SK-N-SH treated with all-trans-retinoic acid at 6 μM for 48 hours (cell line): ENCODE measurements at regions not wholly inside any gene's neighbourhood (a gene's known extent, or its start where the extent isn't known, plus 50 kb on each side); places are given as distances from the start of the nearest gene placed in this dataset.
"Not testable (repeated sequence)": the region's sequence is repeated elsewhere in the genome, so short reads cannot be mapped to it uniquely, and the experiment has no call there.

Experiments used
- GLIS3 ChIP-seq: fragments of 250-450 bp; sonication (Bioruptor Pico); IDR thresholded peaks from 2 replicates; pipeline ENCODE4 v1.5.0; 2020; ENCODE audit warnings: mild to moderate bottlenecking, moderate library complexity
- OSR1 ChIP-seq: fragments of 250-450 bp; sonication (Bioruptor Pico); IDR thresholded peaks from 2 replicates; pipeline ENCODE4 v1.8.0; 2022; ENCODE audit warnings: moderate library complexity, mild to moderate bottlenecking, inconsistent platforms
- PPARA ChIP-seq: fragments of 250-450 bp; sonication (Bioruptor Pico); IDR thresholded peaks from 2 replicates; pipeline ENCODE4 v1.5.0; 2020; ENCODE audit warnings: mild to moderate bottlenecking, borderline replicate concordance
- ZC3H10 ChIP-seq: fragments of 250-450 bp; sonication (Bioruptor Pico); IDR thresholded peaks from 2 replicates; pipeline ENCODE4 v1.5.1; 2021; ENCODE audit warnings: mild to moderate bottlenecking, moderate library complexity
- ZFP3 ChIP-seq: fragments of 250-450 bp; sonication (Bioruptor Pico); IDR thresholded peaks from 2 replicates; pipeline ENCODE4 v1.5.0; 2020; ENCODE audit warnings: mild to moderate bottlenecking, moderate library complexity
- ZFP30 ChIP-seq: fragments of 450-650 bp; formaldehyde crosslinking; IDR thresholded peaks from 2 replicates; pipeline ENCODE4 v1.5.0; 2022; ENCODE audit warnings: mild to moderate bottlenecking, moderate library complexity
- ZNF8 ChIP-seq: fragments of 450-650 bp; formaldehyde crosslinking; IDR thresholded peaks from 2 replicates; pipeline ENCODE4 v1.5.0; 2020; ENCODE audit warnings: mild to moderate bottlenecking, moderate library complexity
- TF ChIP-seq, protein P1 (sequence below): fragments of 250-450 bp; sonication (Bioruptor Pico); IDR thresholded peaks from 2 replicates; pipeline ENCODE4 v1.5.1; 2020; ENCODE audit warnings: low read depth, mild to moderate bottlenecking, moderate library complexity
- TF ChIP-seq, protein P2 (sequence below): fragments of 250-450 bp; sonication (Bioruptor Pico); IDR thresholded peaks from 2 replicates; pipeline ENCODE4 v1.8.0; 2020; ENCODE audit warnings: mild to moderate bottlenecking, moderate library complexity, borderline replicate concordance
- TF ChIP-seq, protein P3 (sequence below): fragments of 250-450 bp; sonication (Bioruptor Pico); IDR thresholded peaks from 2 replicates; pipeline ENCODE4 v1.8.0; 2021; ENCODE audit warnings: low read depth, mild to moderate bottlenecking, moderate library complexity, borderline replicate concordance

DNA sequence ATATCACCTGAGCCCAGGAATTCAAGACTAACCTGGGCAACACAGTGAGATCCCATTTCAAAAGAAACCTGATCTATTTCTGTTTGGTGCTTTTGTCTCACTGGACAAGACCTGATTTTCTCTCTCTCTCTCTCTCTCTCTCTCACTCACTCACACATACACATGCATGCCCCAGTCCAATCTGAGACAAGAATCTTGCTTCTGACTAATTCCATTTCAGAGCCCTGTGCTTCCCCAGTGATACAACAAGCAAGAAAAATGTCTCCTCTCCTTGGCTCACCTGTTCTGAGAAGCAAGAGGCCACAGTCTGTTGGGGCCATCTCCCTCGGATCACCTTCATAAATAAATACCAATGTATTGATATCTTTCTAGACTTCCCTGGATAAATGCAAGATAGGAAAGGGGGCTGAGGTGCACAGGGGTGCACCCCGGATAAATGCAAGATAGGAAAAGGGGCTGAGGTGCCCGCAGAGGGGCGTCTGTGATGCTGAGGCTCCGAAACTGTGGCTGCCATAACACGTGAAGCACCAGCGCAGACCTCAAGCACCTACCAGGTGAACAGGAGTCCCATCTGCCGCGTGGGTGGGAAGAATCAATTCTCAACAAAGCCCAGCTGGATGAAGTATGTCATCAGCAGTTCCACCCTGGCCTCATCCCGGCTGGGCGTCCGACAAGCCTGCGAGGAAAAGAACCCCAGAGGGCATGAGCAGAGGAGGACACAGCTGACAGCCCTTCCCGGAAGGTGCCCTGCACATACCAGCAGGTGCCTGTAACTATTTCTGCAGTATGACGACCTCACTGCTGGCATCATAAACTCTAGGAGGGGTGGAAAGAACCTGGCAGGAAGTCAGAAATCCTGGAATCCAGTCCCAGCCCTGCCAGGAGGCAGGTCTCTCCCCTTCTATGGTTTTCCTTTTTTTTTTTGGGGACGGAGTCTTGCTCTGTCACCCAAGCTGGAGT lies 280.0 kb downstream of the GOLGA6L6 start:
- TF ChIP-seq ZFP30 (CRISPR knock-in tag); PPARA; ZFP3 (CRISPR knock-in tag); GLIS3 (CRISPR knock-in tag); ZC3H10 (CRISPR knock-in tag); ZNF8 (CRISPR knock-in tag); OSR1 (CRISPR knock-in tag): not testable (repeated sequence)
- TF ChIP-seq, protein P1, sequence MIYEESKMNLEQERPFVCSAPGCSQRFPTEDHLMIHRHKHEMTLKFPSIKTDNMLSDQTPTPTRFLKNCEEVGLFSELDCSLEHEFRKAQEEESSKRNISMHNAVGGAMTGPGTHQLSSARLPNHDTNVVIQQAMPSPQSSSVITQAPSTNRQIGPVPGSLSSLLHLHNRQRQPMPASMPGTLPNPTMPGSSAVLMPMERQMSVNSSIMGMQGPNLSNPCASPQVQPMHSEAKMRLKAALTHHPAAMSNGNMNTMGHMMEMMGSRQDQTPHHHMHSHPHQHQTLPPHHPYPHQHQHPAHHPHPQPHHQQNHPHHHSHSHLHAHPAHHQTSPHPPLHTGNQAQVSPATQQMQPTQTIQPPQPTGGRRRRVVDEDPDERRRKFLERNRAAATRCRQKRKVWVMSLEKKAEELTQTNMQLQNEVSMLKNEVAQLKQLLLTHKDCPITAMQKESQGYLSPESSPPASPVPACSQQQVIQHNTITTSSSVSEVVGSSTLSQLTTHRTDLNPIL (CRISPR knock-in tag) = not testable (repeated sequence)
- TF ChIP-seq, protein P2, sequence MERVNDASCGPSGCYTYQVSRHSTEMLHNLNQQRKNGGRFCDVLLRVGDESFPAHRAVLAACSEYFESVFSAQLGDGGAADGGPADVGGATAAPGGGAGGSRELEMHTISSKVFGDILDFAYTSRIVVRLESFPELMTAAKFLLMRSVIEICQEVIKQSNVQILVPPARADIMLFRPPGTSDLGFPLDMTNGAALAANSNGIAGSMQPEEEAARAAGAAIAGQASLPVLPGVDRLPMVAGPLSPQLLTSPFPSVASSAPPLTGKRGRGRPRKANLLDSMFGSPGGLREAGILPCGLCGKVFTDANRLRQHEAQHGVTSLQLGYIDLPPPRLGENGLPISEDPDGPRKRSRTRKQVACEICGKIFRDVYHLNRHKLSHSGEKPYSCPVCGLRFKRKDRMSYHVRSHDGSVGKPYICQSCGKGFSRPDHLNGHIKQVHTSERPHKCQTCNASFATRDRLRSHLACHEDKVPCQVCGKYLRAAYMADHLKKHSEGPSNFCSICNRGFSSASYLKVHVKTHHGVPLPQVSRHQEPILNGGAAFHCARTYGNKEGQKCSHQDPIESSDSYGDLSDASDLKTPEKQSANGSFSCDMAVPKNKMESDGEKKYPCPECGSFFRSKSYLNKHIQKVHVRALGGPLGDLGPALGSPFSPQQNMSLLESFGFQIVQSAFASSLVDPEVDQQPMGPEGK = not testable (repeated sequence)
- TF ChIP-seq, protein P3, sequence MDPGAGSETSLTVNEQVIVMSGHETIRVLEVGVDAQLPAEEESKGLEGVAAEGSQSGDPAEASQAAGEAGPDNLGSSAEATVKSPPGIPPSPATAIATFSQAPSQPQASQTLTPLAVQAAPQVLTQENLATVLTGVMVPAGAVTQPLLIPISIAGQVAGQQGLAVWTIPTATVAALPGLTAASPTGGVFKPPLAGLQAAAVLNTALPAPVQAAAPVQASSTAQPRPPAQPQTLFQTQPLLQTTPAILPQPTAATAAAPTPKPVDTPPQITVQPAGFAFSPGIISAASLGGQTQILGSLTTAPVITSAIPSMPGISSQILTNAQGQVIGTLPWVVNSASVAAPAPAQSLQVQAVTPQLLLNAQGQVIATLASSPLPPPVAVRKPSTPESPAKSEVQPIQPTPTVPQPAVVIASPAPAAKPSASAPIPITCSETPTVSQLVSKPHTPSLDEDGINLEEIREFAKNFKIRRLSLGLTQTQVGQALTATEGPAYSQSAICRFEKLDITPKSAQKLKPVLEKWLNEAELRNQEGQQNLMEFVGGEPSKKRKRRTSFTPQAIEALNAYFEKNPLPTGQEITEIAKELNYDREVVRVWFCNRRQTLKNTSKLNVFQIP (CRISPR knock-in tag) = not testable (repeated sequence)
